Activated CD4-positive, alpha-beta T cell treated with anti-CD3 and anti-CD28 coated beads, Interleukin-10, Interleukin-2, amounts not matched to agents 100 ng/mL and 50 ng/mL, durations not matched to agents 16 hours and 8 hours (primary cell): ENCODE measurements at regions not wholly inside any gene's neighbourhood (a gene's known extent, or its start where the extent isn't known, plus 50 kb on each side); places are given as distances from the start of the nearest gene placed in this dataset.
A peak's percentile ranks its signal among the peaks of the same experiment; 100 is the strongest.

Experiments used
- DNase-seq: peaks from one replicate; pipeline ENCODE4 v3.0.0-alpha.2; 2020

- DNase-seq, result no peak
These were observed 448.9 kb downstream of the MED10 start for GRCh38 chr5:5929291-5930020.

GRCh38 chr5:5925191-5925590 is 453.2 kb downstream of the MED10 start:
- DNase-seq, result no peak

- DNase-seq, result no peak
These were observed 458.9 kb downstream of the MED10 start for GRCh38 chr5:5919411-5919810.

- no peak for DNase-seq
These were observed 471.6 kb downstream of the MED10 start for GRCh38 chr5:5906778-5907177.

- DNase-seq, result no peak
These were observed 473.2 kb downstream of the MED10 start for GRCh38 chr5:5905186-5905585.

GRCh38 chr5:5904113-5904512 is 474.2 kb downstream of the MED10 start:
- no peak for DNase-seq

GRCh38 chr5:5902678-5903646 is 475.4 kb downstream of the MED10 start:
- DNase-seq, result no peak

- DNase-seq, result no peak
These were observed 477.9 kb downstream of the ICE1 start for GRCh38 chr5:5900350-5900749.

- no peak for DNase-seq
These were observed 477.2 kb downstream of the ICE1 start for GRCh38 chr5:5899716-5900115.

- DNase-seq, result no peak
These were observed 465.8 kb downstream of the ICE1 start for GRCh38 chr5:5888284-5888683.

- DNase-seq, result no peak
These were observed 465.4 kb downstream of the ICE1 start for GRCh38 chr5:5887833-5888232.

GRCh38 chr5:5886812-5887486 is 464.5 kb downstream of the ICE1 start:
- DNase-seq, result peak; percentile 63

GRCh38 chr5:5886353-5886752 is 463.9 kb downstream of the ICE1 start:
- DNase-seq, result no peak

- DNase-seq, result no peak
These were observed 463.3 kb downstream of the ICE1 start for GRCh38 chr5:5885782-5886181.

GRCh38 chr5:5884593-5884992 is 462.1 kb downstream of the ICE1 start:
- DNase-seq, result no peak

GRCh38 chr5:5883562-5883961 is 461.1 kb downstream of the ICE1 start:
- no peak for DNase-seq

GRCh38 chr5:5883146-5883545 is 460.7 kb downstream of the ICE1 start:
- DNase-seq, result no peak

GRCh38 chr5:5882706-5883105 is 460.2 kb downstream of the ICE1 start:
- no peak for DNase-seq

GRCh38 chr5:5881294-5881693 is 458.8 kb downstream of the ICE1 start:
- no peak for DNase-seq

- DNase-seq, result no peak
These were observed 457.7 kb downstream of the ICE1 start for GRCh38 chr5:5880077-5880763.

- no peak for DNase-seq
These were observed 434.9 kb downstream of the ICE1 start for GRCh38 chr5:5857396-5857795.

- DNase-seq, result no peak
These were observed 431.6 kb downstream of the ICE1 start for GRCh38 chr5:5854087-5854486.

- no peak for DNase-seq
These were observed 416.0 kb downstream of the ICE1 start for GRCh38 chr5:5838493-5838892.
